Hematopoietic multipotent progenitor cell treated with erythropoietin and hydrocortisone succinate and interleukin-3 and kit ligand, for 15 days (in vitro differentiated cells): ENCODE measurements at regions not wholly inside any gene's neighbourhood (a gene's known extent, or its start where the extent isn't known, plus 50 kb on each side); places are given as distances from the start of the nearest gene placed in this dataset.

Experiments
- DNase-seq: peaks from one replicate; pipeline ENCODE4 v3.0.0-alpha.2; 2015; ENCODE audit warnings: low spot score

DNA sequence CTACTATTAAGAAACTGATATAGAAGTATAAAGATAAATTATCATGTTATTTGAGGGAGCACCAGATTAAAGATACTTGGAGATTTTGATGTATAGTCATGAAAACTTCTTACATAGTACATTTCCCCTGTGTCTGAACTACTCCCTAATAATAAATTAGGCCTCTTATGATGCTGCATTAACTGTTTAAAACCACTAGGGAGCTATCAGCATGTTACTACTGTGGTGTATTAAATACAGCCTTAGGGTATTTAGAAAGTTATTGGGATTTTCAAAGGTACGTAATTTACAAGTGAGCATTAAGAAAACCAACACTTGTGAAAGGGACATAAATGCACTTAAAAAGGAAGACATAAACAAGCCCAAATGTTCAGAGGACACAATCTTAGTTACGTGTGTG, 714.0 kb downstream of the EPHA4 start:
- DNase-seq: no peak

GRCh38 chr2:220871909-220872308, 700.2 kb downstream of the EPHA4 start:
- no peak for DNase-seq

- DNase-seq: no peak
Measured at GRCh38 chr2:220876080-220876824, 695.9 kb downstream of the EPHA4 start.

- DNase-seq: no peak
Measured at GRCh38 chr2:220877491-220877890, 694.6 kb downstream of the EPHA4 start.

- DNase-seq: no peak
Measured at GRCh38 chr2:220877897-220878296, 694.2 kb downstream of the EPHA4 start.

GRCh38 chr2:220880623-220881596, 691.2 kb downstream of the EPHA4 start:
- no peak for DNase-seq

GRCh38 chr2:220882507-220882906, 689.6 kb downstream of the EPHA4 start:
- no peak for DNase-seq

DNA sequence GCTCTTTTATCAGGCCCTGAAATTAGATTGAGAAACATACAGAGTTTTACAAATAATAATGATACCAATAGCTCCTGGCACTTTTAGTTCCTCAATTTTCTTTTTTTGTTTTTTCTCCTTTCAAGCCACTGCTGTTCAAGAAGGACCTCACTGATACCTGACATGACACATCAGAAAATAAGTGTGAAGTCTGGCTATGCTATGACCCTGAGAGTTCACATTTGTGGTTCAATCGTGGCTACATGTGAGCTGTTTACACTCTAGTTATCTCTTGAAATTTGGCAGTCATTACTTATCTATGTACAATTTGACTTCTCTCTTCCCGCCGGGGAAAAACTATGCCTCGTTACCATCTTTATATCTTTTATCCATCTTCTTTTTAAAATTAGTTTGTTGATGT, 686.5 kb downstream of the EPHA4 start:
- no peak for DNase-seq

DNA sequence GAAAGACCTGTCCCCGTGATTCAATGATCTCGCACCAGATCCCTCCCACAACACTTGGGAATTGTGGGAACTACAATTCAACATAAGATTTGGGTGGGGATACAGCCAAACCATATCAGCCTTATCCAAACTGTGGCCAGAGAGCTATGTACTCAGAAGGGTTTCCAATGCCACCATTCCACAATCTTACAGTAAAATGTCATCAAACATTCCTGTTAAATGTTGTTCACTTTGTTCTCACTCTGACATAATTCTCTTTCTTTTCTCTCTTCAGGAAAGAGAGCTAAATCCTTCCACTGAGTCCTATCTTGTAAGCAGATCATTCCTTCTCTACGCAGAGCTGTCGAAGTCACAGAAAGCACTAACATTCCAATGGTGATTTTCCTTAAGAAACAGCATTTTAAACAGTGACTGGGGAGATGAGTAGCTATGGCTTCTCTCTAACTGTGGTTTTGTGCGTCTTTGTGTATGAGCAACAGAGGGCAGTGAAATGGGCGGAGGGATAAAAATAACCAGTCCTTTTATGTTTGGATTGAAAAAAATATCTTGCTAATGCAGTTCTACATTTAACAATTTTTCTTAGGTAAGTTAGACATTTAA, 684.7 kb downstream of the EPHA4 start:
- no peak for DNase-seq

- no peak for DNase-seq
Measured at GRCh38 chr2:220887876-220888275, 684.2 kb downstream of the EPHA4 start.

DNA sequence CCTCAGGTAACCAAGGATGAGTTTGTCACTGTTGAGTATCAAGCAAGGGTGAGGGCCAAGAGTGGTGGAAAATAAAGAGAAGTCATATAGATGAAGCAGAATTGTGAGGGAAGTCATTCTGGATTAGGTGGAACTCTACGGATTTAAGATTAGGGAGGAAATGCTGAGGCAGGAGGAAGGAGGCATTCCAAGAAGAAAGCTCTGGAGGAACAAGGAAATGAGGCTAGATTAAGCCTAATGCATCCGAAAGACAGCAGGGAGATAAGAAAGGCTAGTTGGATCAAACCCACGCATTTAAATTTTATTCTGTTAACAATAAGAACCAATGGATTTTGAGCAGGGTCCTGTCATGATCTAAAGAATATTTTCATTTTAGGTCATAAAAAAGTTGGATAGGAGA, 681.2 kb downstream of the EPHA4 start:
- DNase-seq: no peak

DNA sequence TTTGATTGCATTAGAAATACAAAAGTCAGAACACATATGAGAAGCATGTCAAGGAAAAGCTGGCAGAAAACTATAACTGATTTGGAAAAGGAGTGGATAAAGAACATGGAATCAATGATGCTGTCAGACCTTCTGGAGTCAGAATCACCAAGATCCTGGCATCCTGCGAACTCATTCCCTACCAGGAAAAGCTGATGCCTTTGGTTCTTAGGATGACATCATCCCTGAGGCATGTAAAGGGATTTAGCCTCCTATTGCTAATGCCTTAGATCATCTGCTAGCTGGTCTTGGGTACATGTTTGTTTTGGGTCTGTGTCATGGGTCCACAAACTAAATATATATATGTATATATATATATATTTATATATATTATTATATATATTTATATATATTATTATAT, 680.7 kb downstream of the EPHA4 start:
- DNase-seq: no peak

GRCh38 chr2:220892018-220892634, 680.0 kb downstream of the EPHA4 start:
- no peak for DNase-seq

GRCh38 chr2:220893411-220893810, 678.7 kb downstream of the EPHA4 start:
- no peak for DNase-seq

- DNase-seq: no peak
Measured at GRCh38 chr2:220894069-220894468, 678.0 kb downstream of the EPHA4 start.

GRCh38 chr2:220899492-220899891, 672.6 kb downstream of the EPHA4 start:
- no peak for DNase-seq

DNA sequence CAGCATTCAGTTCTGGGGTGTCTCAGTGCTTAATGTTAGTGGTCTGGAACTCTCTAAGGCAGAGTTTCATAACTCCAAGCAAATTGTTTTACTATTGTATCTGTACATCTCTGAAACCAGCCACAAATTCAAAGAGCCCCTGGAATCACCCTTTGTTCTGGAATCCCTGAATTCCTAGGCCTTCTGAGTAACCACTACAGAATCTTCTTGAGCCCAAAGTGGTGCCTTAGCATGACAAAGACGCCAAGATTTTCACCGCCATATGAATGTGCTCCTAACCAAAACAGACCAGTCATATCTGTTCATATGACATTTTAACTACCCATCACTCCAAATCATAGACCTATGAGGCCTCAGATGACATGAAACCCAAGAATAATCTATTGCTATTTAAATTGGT, 668.1 kb downstream of the EPHA4 start:
- DNase-seq: no peak

GRCh38 chr2:220913384-220913783, 658.7 kb downstream of the EPHA4 start:
- no peak for DNase-seq

DNA sequence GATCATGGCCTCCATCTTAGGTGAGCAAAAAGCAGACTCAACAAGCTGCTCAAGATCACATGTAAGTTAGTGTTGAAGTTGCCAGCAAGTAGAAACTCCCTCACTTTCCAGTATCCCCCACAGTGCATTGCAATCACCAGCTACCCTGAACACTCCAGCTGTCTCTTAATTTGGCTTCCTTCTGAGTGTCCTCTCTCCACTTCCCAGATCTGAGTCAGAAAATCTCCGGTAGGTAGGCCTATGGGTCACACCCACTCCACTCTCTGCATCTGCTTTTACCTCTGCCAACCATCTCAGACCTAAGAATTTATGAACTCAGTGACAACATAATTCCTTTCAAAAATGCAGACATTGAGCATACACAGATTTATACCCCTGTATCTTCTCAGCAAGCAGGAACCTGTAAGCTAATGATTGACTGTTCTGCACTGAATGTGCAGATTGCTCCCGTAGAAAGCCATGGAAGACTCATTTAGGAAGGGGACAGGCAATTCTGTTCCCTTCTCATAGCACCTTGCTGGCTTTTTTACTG, 656.9 kb downstream of the EPHA4 start:
- DNase-seq: no peak

- DNase-seq: no peak
Measured at GRCh38 chr2:220916931-220917330, 655.2 kb downstream of the EPHA4 start.

DNA sequence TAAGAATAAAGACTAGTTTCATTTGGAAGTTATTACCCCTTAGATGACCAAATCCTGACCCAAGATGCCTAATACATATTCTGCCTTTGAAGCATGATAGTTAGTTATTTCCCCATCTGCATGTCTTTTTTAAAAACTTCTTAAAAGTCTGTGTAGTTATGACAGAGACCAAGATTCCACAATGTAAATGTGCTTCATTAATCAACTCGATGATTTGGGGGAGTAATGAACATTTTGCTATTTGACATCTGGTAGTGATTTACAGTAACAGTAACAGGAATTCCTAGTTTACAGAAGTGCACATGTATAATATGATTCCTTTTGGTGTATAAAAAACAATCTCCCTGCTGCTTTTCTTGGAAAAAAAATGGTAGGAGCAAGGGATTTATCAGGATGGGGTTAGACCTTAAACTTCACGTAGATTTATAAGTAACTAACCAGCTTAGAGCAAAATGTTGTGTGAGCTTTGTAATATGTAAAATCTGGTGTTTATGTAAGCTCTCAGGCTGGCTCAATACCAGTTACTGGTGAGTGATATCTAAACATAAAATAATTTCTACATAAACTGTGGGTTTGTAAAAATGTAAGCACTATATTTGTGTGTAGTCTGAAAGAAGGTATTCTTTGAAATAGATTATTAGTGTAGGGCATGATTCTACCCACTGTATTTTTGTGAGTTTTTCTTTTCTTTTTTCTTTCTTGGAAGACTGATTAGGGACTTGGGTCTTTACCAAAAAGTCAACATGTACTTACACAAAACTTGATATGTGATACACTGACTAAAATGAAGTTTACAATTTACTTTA, 641.6 kb downstream of the EPHA4 start:
- no peak for DNase-seq
